ENCODE measurements at regions not wholly inside any gene's neighbourhood (a gene's known extent, or its start where the extent isn't known, plus 50 kb on each side); places are given as distances from the start of the nearest gene placed in this dataset.

DNA sequence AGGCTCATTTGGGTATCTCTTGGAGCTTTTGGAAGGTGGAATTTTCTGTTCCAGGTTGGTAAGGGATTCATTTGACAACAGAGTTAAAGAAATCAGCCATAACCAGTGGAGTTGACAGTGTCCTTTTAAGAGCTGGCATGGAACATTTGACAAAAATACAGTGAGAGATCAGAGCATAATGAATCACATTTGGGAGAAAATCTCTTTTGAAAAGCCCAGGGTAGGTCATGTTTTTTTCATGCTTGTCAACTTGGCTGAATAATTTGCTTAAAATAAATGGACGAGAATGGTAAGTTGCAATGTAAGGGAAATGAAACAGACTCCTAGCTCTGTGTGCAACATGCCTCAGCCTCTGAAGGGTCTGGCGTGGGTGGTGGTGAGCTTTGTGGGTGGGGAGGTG is 235.3 kb upstream of the N4BP1 start:
- DNase-seq, result no peak
- no peak for ATAC-seq
- in situ Hi-C loops (cut with MboI; ENCODE audit: low sequenced_read_pairs in 4 of 4) (no loop called here), intact Hi-C loops (cut with DNase I; ENCODE audit: low total_unique reads) (no loop called here)
- Histone ChIP-seq H3K27me3 (no peaks in the 10 kb centered on the region), H3K4me3 (no peak overlapping the region), H3K4me1 (no peaks in the 10 kb centered on the region), H3K36me3 (no peaks in the 10 kb centered on the region), H3K9me3 (no peaks in the 10 kb centered on the region), H3K27ac (no peak overlapping the region)
- TF ChIP-seq POLR2A (IDR thresholded peaks at IDR 0.05), result no peak
- no peak for TF ChIP-seq CTCF (IDR thresholded peaks at IDR 0.05 in 4 of 5, conservative IDR thresholded peaks at IDR 0.05 in 1 of 5)

- no peak overlapping the region for H3K4me3 ChIP-seq
- intact Hi-C loops (cut with DNase I; ENCODE audit: low total_unique reads), result no loop called here
- H3K9me3 ChIP-seq, result no peaks in the 10 kb centered on the region
- H3K27ac ChIP-seq, result no peak overlapping the region
- ATAC-seq (no peak), DNase-seq (no peak)
- no peaks in the 10 kb centered on the region for H3K36me3 ChIP-seq
- no peaks in the 10 kb centered on the region for H3K27me3 ChIP-seq
- H3K4me1 ChIP-seq, result no peaks in the 10 kb centered on the region
- in situ Hi-C loops (cut with MboI; ENCODE audit: low sequenced_read_pairs in 4 of 4), result no loop called here
- no peak for TF ChIP-seq POLR2A (IDR thresholded peaks at IDR 0.05)
- TF ChIP-seq CTCF (IDR thresholded peaks at IDR 0.05 in 4 of 5, conservative IDR thresholded peaks at IDR 0.05 in 1 of 5), result no peak
Observed at GRCh38 chr16:48838349-48838748, 228.4 kb upstream of the N4BP1 start.

- H3K36me3 ChIP-seq, result no peaks in the 10 kb centered on the region
- intact Hi-C loops (cut with DNase I; ENCODE audit: low total_unique reads) (no loop called here), in situ Hi-C loops (cut with MboI; ENCODE audit: low sequenced_read_pairs in 4 of 4) (no loop called here)
- DNase-seq (no peak), ATAC-seq (no peak)
- TF ChIP-seq POLR2A (IDR thresholded peaks at IDR 0.05) (no peak), CTCF (IDR thresholded peaks at IDR 0.05 in 4 of 5, conservative IDR thresholded peaks at IDR 0.05 in 1 of 5) (no peak)
- H3K4me1 ChIP-seq, result no peaks in the 10 kb centered on the region
- H3K27me3 ChIP-seq, result no peaks in the 10 kb centered on the region
- no peaks in the 10 kb centered on the region for H3K9me3 ChIP-seq
- H3K4me3 ChIP-seq, result no peak overlapping the region
- no peak overlapping the region for H3K27ac ChIP-seq
Observed at GRCh38 chr16:48836636-48837035, 226.7 kb upstream of the N4BP1 start.

GRCh38 chr16:48836067-48836466 is 226.1 kb upstream of the N4BP1 start:
- in situ Hi-C loops (cut with MboI; ENCODE audit: low sequenced_read_pairs in 4 of 4), result no loop called here
- H3K36me3 ChIP-seq, result no peaks in the 10 kb centered on the region
- no peaks in the 10 kb centered on the region for H3K9me3 ChIP-seq
- ATAC-seq (no peak), DNase-seq (no peak)
- no peak overlapping the region for H3K27ac ChIP-seq
- no peaks in the 10 kb centered on the region for H3K27me3 ChIP-seq
- no peaks in the 10 kb centered on the region for H3K4me1 ChIP-seq
- intact Hi-C loops (cut with DNase I; ENCODE audit: low total_unique reads), result no loop called here
- no peak overlapping the region for H3K4me3 ChIP-seq
- TF ChIP-seq POLR2A (IDR thresholded peaks at IDR 0.05) (no peak), CTCF (IDR thresholded peaks at IDR 0.05 in 4 of 5, conservative IDR thresholded peaks at IDR 0.05 in 1 of 5) (no peak)

GRCh38 chr16:48834576-48834975 is 224.6 kb upstream of the N4BP1 start:
- H3K4me1 ChIP-seq, result no peaks in the 10 kb centered on the region
- H3K27ac ChIP-seq, result no peak overlapping the region
- ATAC-seq (no peak), DNase-seq (no peak)
- TF ChIP-seq POLR2A (IDR thresholded peaks at IDR 0.05), result no peak
- TF ChIP-seq CTCF (IDR thresholded peaks at IDR 0.05 in 4 of 5, conservative IDR thresholded peaks at IDR 0.05 in 1 of 5), result no peak
- intact Hi-C loops (cut with DNase I; ENCODE audit: low total_unique reads), result no loop called here
- no peak overlapping the region for H3K4me3 ChIP-seq
- H3K9me3 ChIP-seq, result no peaks in the 10 kb centered on the region
- no peaks in the 10 kb centered on the region for H3K36me3 ChIP-seq
- in situ Hi-C loops (cut with MboI; ENCODE audit: low sequenced_read_pairs in 4 of 4), result no loop called here
- H3K27me3 ChIP-seq, result no peaks in the 10 kb centered on the region

Data from gastrocnemius medialis (tissue), 4 donors.